ENCODE measurements at regions not wholly inside any gene's neighbourhood (a gene's known extent, or its start where the extent isn't known, plus 50 kb on each side); places are given as distances from the start of the nearest gene placed in this dataset.

GRCh38 chr9:25078202-25078601 lies 532.5 kb upstream of the IZUMO3 start:
- TF ChIP-seq POLR2A (IDR thresholded peaks at IDR 0.05; ENCODE audit: low read depth, low read length) (no peak), CHD1 (IDR thresholded peaks at IDR 0.05; ENCODE audit: low read depth, low read length) (no peak), MAZ (IDR thresholded peaks at IDR 0.05; ENCODE audit: borderline replicate concordance, low read depth, low read length) (no peak), CEBPB (IDR thresholded peaks at IDR 0.05; ENCODE audit: low read depth, low read length) (no peak), RCOR1 (IDR thresholded peaks at IDR 0.05; ENCODE audit: insufficient replicate concordance, low read length) (no peak)
- TF ChIP-seq, protein P1, sequence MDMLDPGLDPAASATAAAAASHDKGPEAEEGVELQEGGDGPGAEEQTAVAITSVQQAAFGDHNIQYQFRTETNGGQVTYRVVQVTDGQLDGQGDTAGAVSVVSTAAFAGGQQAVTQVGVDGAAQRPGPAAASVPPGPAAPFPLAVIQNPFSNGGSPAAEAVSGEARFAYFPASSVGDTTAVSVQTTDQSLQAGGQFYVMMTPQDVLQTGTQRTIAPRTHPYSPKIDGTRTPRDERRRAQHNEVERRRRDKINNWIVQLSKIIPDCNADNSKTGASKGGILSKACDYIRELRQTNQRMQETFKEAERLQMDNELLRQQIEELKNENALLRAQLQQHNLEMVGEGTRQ (IDR thresholded peaks at IDR 0.05; ENCODE audit: low read depth, low read length) = no peak
- dilution Hi-C loops (cut with HindIII; ENCODE audit: low sequenced_read_pairs, unreplicated experiment) = no loop called here
- CTCF ChIA-PET = no interaction called here

More at GRCh38 chr9:25078202-25078601, 532.5 kb upstream of the IZUMO3 start:
- DNase-seq (no peak), ATAC-seq (ENCODE audit: low read depth) (no peak)
- no peak overlapping the region for H2BK120ac ChIP-seq (ENCODE audit: low read depth, low read length)
- no peak overlapping the region for H2BK15ac ChIP-seq (ENCODE audit: low read depth, low read length)
- H2AK9ac ChIP-seq (replicated peaks; ENCODE audit: low read depth, low read length, poor library complexity) = no peak overlapping the region
- intact Hi-C loops (cut with micrococcal nuclease) = no loop called here
- no TSS peak for BruUV-seq (replicated peaks)
- no peaks in the 10 kb centered on the region for H3K4me1 ChIP-seq (ENCODE audit: control insufficient read depth, insufficient read depth, low read length)
- no peaks in the 10 kb centered on the region for H3K9me1 ChIP-seq (ENCODE audit: insufficient read depth, low read length)
- H2AFZ ChIP-seq (replicated peaks; ENCODE audit: low read length, poor library complexity) = no peak overlapping the region
- H4K8ac ChIP-seq (ENCODE audit: low read depth in 2 of 2, low read length in 2 of 2) = no peak overlapping the region
- H3K56ac ChIP-seq (ENCODE audit: extremely low read depth, insufficient read depth, low read length) = no peak overlapping the region
- WGBS, 2 experiments (ENCODE audit: extremely low coverage in 2 of 2, insufficient read length in 1 of 2) = no CpG with 5 or more reads among the region's 3 CpGs
- no peak overlapping the region for H4K5ac ChIP-seq (ENCODE audit: low read depth, low read length)
- no peak overlapping the region for H3K27ac ChIP-seq (ENCODE audit: insufficient read depth, low read length)
- H2AK5ac ChIP-seq (ENCODE audit: low read depth, low read length) = no peak overlapping the region
- no peak overlapping the region for H3K4me2 ChIP-seq (ENCODE audit: low read depth, low read length)
- H3K9ac ChIP-seq (ENCODE audit: low read depth, low read length) = no peak overlapping the region
- POLR2A ChIA-PET (ENCODE audit: unreplicated experiment) = no interaction called here
- H3K9me3 ChIP-seq (ENCODE audit: control insufficient read depth, insufficient read depth, low read length) = 0 out of 2 replicates have a peak, but pooled peaks cover 2% of the 10 kb centered on the region
- H3K4ac ChIP-seq (ENCODE audit: low read depth, low read length) = no peak overlapping the region
- no peaks in the 10 kb centered on the region for H3K79me1 ChIP-seq (ENCODE audit: low read depth in 1 of 2, low read length in 2 of 2)
- H3K4me3 ChIP-seq (ENCODE audit: insufficient read depth, low read depth, low read length) = no peak overlapping the region
- no peak overlapping the region for H2BK5ac ChIP-seq (ENCODE audit: low read depth, low read length, poor library complexity, severe bottlenecking)
- H3K14ac ChIP-seq (replicated peaks; ENCODE audit: low read depth, low read length) = no peak overlapping the region
- in situ Hi-C loops (cut with MboI; ENCODE audit: low sequenced_read_pairs) = no loop called here
- no peak overlapping the region for H4K91ac ChIP-seq (ENCODE audit: insufficient read depth, low read depth, low read length)
- no peak overlapping the region for H3K23ac ChIP-seq (ENCODE audit: low read depth, low read length)
- no peak overlapping the region for H2BK20ac ChIP-seq (ENCODE audit: low read depth, low read length)
- H3K18ac ChIP-seq (ENCODE audit: low read depth, low read length) = no peak overlapping the region
- H3K36me3 ChIP-seq (ENCODE audit: control insufficient read depth, insufficient read depth, low read length) = no peaks in the 10 kb centered on the region
- no peaks in the 10 kb centered on the region for H4K20me1 ChIP-seq (ENCODE audit: insufficient read depth, low read length)
- no peaks in the 10 kb centered on the region for H3K27me3 ChIP-seq (ENCODE audit: control insufficient read depth, insufficient read depth, low read length)

All from IMR-90 (cell line).